ENCODE measurements at regions not wholly inside any gene's neighbourhood (a gene's known extent, or its start where the extent isn't known, plus 50 kb on each side); places are given as distances from the start of the nearest gene placed in this dataset.
"Not testable (repeated sequence)": the region's sequence is repeated elsewhere in the genome, so short reads cannot be mapped to it uniquely, and the experiment has no call there.

DNA sequence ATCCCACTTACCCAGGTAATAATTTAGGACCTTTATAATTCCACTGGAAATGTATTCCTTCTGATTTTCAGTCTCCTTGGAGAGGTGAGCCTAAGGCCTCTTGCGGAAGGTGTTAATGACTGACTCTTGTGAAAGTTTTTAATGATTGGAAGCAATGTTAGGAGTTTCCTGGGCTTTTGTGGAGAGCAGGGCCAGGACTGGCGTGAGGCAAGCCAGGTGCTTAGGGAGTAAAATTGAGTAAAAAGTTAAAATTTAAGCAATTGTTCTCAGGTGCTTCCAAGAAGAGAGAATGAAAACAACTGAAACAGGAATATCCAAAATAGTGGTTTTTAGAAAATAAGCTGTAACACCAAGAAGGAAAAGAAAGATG is 130.6 kb upstream of the TGFBR2 start:
- DNase-seq, result no peak

DNA sequence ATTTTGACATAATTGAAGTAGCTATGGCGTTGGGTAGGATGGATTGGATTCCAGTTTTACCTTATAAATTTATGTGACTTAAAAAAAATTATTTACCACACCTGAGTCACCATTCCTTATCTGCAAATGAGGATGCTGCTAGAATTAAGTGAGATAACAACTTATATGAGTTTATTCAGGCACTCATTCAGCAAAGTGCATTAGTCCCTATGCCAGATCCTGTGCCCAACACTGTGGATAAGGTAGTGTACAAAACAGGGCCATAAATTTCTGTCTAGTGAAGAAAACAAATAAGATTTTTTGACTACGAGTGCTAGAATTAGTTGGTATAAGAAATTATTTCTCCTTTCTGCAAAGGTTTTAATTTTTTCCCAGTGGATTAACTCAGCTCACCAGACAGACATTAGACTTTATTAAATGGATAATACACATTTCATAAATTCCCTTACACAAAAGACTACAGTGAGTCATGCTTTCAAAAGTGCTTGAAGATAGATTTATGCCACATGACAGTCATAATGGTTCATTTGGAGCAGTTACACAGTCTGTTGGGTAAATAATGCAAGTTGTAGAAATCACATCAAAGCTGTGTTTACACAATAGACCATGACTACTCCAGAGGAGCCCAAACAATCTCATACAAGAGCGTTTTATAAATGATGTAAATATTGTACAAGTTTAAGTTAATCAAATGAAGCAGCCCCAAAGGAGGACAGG is 129.9 kb upstream of the TGFBR2 start:
- no peak for DNase-seq

DNA sequence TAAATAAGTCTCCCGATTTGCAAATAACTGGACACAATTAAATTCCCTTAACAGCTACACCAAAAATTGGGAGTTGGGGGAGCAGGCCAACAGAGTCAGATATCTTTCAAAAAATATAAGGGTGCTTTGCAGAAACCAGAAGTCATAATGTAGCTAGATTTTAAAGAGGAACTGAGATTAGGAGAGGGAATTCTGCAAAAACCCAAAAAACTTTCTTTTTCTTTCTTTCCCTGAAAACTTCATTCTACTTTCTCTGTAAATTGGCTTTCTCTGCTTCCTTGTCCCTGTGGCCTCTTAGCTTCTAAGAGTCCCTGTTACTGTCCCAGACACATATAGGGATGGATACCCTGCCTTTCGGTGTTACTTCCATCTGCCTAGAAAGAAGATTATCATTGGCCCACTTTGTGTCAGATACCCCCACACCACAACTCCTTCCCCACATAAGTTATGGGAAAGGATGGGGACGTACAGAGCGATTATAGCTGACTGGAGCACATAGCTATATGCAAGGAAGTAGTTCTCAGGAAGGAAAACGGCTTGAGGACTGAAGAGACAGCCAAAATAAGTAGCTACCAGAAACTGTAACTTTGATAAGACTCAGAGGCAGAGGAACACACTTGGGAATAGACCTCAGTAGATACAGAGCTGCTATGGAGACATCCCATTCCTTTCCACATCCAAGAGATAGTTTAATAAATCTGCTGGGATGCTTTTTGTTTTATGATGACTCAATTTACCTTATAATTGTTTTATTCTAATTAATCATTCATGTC is 129.1 kb upstream of the TGFBR2 start:
- DNase-seq, result no peak

DNA sequence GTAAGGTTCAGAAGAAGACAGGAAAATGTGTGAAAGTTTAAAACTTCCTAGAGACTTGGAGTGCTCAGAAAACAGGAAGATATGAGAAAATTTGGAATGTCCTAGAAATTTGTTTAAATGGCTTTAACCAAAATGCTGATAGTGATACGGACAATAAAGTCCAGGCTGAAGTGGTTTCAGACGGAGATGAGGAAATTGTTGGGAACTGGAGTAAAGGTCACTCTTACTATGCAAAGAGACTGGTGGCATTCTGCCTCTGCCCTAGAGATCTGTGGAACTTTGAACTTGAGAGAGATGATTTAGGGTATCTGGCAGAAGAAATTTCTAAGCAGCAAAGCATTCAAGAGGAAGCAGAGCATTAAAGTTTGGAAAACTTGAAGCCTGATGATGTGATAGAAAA is 126.7 kb upstream of the TGFBR2 start:
- DNase-seq, result not testable (repeated sequence)

DNA sequence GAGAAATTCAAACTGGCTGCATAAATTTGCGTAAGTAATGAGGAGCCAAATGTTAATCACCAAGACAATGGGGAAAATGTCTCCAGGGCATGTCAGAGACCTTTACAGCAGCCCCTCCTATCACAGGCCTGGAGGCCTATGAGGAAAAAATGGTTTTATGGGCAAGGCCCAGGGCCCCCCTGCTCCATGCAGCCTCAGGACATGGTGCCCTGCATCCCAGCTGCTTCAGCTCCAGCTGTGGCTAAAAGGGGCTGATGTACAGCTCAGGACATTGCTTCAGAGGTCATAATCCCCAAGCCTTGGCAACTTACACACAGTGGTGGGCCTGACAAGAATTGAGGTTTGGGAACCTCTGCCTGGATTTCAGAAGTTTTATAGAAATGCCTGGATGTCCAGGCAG is 126.2 kb upstream of the TGFBR2 start:
- DNase-seq, result not testable (repeated sequence)

DNA sequence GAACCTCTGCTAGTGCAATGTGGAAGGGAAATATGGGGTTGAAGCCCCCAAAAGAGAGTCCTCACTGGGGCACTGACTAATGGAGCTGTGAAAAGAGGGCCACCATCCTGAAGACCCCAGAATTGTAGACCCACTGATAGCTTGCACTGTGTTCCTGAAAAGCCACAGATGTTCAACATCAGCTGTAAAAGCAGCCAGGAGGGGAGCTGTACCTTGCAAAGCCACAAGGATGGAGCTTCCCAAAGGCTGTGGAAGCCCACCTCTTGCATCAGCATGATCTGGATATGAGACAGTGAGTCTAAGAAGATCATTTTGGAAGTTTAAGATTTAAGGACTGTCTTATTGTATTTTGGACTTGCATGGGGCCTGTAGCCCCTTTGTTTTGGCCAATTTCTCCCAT is 125.8 kb upstream of the TGFBR2 start:
- no peak for DNase-seq

DNA sequence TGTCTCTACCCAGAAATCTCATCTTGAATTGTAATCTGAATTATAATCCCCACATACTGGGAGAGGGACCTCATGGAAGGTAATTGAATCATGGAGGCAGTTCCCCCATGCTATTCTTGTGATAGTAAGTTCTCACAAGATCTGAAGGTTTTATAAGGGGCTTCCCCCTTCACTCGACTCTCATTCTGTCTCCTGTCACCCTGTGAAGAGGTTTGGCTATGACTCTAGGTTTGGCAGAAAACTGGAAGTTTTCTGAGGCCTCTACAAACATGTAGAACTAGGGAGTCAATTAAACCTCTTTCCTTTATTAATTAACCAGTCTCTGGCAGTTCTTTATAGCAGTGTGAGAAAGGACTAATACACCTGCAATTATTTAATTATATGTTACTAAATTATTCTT is 125.2 kb upstream of the TGFBR2 start:
- DNase-seq, result no peak

DNA sequence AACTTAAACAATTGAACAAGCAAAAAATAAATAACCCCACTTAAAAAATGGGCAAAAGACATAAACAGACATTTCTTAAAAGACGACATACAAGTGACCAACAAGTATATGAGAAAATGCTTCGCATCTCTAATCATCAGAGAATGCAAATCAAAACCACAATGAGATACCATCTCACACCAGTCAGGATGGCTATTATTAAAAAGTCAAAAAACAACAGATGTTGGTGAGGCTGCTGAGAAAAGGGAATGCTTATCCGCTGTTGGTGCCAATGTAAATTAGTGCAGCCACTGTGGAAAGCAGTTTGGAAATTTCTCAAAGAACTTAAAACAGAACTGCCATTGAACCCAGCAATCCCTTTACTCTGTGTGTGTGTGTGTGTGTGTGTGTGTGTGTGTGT is 122.2 kb upstream of the TGFBR2 start:
- not testable (repeated sequence) for DNase-seq

DNA sequence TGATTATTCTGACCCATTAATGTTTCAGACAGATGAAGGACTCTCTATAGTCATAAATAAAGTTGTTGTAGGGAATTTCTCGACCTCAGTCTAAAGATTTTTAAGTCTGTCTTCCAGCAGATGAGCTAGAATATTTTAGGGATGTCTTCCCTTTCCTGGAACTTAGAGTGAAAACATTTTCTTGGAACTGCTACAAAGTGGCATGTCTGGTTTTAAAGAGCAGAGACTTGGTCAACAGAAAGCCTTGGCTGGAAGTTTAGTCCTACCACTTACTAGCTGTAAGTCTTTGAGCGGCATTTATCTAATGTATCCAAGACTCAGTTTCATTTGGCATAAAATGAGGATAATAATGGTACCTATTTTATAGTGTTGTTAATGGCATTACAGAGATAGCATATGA is 120.0 kb upstream of the TGFBR2 start:
- DNase-seq, result no peak

DNA sequence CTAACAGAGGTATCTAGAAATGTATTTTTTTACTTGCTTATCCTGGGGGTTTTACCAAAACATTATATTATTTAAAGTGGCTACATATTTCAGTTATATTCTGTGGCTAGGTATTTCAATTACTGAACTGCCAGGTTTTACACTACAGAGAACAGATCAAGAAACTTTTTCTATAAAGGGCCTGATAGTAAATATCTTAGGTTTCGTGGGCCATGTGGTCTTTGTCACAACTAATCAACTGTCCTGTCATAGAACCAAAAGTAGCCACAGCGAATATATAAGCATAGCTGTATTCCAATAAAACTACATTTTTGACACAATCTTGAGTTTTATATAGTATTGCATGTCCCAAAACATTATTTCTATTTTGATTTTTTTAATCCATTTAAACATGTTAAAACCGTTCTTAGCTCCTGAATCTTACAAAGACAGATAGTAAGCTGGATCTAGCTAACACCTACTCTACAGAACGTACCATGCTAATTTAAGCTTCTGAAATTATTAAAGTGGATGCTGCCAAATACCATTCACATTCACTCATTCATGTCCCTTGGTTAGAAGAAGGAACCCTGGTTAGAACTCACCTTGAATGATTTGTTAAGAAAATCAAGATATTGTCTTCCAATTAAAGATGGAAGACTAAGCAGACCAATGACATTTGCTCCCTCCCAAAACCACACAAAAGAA is 118.2 kb upstream of the TGFBR2 start:
- no peak for DNase-seq

DNA sequence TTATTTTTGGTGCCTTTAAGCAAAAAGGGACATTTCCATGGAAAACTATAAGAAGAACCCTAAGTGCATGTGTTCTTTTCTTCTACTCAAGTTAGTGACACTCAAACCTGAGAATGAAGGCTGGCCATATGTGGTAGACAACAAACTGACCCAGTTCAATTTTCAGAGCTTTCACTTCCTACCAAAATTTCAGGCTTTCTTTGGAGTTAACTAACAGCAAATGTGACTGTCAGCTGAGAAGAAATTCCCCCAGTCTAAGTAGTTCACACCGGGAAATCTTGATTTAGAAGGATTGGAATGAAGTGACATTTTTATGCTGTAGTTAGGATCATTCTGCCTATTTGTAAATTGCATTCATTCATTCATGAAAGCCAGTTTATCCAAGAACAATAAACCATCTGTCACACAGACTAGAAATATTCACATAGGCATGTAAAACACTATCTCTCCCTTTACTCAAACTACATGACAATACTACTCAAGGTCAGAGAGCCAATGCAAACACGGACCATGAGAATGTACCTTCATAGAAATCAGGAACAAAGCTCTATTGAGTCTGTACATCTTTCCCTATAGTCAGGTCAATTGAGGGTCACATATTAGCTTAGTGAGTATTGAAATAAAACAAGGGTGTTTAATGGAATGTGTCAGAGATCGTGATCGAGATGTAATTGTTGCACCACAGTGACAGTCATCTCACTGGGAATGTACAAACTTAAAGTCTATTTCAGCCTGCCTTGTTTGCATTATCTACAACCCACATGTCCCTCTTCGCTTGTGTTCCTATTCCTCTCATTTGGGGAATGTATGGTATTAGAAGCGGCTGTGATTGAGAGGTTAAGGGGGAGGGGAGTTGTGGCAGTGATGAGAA is 113.8 kb upstream of the TGFBR2 start:
- DNase-seq, result no peak

DNA sequence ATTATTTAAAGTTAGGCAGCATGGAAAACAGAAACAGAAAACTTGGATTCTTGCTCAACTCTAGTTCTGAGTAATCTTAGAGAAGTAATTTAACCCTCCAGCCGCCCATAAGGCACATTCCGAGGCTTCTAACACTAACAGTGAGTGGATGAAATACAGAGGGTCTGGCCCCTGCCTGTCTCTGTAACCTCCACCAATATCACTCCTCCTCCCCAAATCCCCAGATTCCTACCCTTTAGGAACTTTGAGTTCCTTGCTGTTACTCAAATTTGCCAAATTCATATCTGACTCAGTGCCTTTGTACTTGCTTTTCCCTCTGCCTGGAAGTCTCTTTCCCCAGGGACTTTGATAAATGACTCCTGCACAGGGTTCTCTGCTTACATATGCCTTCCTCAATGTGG is 112.5 kb upstream of the TGFBR2 start:
- DNase-seq, result no peak

DNA sequence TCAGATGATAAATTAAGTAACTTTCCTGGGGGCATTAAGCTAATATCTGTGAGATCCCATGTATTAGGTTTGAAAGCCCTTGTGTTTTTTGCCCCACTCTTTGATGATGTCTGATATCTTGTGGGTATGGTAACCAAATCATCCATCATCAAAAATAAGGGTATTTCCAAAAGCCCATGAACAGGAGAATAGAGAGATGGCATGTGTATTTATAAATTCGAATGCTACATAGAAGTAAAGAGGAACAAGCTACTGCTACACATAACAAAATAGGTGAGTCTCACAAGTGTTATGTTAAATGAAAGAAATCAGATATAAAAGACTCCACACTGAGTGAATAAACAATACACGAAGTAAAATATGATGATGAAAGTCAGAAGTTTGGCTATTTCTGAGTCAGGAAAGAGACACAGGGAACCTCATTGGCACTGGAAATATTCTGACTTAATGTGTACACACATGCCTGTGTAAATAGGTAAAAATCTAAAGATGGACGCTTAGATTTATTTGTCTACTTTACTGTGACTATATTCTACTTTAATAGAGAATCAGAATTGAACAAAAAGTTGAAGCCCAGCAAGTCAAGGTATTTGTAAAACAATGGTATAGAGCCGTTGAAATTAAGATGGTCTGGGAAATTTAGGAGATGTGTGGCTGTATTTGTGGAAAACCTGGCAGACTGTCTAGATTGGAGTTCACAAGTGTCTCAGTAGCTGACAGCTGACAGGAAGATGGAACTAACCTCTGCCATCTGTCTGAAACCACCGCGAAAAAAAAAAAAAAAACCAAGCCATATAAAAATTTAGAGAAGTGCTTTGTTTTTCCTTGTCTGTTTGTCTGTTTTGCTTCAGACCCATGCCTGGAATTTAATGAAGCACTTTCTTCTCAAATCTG is 111.0 kb upstream of the TGFBR2 start:
- no peak for DNase-seq

DNA sequence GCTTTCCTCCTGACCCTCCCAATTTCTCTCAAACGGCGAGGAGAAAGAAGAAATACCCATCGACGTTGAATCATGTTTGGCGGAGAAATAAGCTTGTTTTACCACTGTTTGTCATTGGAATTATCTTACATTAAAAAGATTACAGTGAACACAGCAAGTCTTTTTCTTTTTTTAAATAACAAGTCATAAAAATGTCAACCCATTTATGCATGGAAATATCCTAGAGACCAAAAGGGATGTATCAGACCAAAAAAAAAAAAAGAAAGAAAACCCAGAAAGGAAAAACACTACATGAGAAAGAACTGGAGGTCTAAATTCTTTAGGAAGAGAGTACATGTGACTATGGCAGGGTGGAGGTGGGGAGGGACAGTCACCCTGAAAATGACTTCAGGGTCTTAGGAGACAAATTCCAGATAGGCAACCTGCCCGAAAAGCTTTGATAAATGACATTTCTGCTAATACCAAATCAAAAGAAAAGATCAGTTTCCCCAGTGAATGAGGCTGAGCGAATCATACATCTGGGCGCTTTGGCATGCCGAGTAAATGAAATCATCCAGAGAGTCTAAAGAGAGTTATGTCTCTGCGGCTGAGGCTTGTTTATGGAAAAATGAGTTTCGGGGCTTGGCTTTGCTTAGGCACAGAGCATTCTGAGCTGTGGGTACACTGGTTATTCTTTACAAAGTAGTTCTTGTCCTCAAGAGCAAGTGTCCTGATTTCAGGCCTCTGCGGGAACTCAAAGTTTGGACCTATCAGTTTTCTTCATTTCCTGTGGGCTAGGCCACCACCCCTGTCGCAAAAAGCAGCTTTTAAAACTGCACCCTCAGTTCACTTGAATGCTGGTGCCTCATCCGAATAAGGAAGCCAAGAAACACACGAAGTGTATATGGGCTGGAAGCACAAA is 110.1 kb upstream of the TGFBR2 start:
- DNase-seq, result no peak

DNA sequence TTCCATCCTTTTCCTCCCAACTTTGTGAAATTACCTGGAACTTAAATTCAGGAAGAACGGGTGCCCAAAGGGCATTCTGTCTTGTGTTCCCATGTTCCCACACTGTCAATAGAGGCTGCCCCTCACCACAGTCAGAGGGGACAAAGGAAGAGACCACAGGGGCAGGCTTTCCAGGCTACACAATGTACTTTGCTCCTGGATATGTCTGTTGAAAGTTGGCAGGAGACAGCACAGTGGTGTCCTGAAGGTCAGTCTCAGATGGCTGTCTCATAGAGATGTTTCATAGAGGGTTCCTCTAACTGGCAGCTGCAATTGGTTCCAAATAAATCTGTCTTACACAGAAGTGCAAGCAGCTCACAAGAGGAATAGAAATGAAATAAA is 107.8 kb upstream of the TGFBR2 start:
- no peak for DNase-seq

DNA sequence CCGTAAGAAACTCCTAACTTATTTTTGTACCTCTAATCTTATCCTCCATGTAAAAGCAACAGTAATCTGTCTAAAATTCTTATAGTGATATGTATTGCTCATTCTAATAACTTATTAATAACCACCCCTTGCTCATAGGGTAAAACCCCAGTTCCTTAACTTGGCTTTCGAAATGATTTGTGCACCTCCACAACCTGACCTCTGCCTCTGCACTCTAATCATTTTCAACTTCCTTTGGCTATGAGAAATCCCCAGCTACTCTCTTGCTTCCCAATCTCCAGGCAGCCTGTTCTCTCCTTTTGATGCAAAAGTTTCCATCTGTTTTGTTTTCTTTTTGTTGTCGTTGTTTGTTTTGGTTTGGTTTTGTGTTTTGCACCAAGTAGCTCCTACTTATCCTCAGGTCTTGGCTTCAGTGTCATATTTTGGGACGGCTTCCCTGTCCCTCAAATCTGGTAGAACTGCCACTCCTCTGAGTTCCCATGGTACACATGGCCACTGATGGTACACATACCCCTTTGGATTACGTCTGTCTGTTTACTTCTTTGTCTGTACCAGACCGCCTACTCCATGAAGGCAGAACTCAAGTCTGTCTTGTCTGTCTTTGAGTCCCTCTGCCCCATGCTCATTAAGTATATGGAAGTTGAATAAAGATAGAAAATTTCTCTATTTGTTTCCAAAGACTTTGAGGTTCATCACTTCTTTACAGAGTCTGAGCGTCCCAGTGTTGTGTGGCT is 105.6 kb upstream of the TGFBR2 start:
- DNase-seq, result no peak

DNA sequence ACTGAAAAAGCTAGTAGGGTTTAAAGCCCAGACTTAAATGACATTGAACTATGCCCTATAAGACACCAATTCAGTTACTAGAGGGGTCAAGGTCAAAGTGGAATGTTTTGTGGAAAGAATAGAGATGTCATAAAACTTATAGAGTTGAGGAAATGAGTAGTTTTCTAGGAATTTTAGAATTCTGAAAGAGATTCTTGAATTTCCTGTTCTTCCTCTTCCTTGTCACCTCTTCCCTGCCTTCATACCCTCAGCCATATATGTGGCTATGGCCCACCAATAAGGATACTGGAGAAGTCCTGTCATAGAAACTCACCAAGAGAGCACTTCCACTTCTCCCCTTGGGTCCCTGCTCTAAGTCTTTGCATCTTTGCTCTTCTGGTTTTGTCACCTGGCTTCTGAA is 104.9 kb upstream of the TGFBR2 start:
- no peak for DNase-seq

DNA sequence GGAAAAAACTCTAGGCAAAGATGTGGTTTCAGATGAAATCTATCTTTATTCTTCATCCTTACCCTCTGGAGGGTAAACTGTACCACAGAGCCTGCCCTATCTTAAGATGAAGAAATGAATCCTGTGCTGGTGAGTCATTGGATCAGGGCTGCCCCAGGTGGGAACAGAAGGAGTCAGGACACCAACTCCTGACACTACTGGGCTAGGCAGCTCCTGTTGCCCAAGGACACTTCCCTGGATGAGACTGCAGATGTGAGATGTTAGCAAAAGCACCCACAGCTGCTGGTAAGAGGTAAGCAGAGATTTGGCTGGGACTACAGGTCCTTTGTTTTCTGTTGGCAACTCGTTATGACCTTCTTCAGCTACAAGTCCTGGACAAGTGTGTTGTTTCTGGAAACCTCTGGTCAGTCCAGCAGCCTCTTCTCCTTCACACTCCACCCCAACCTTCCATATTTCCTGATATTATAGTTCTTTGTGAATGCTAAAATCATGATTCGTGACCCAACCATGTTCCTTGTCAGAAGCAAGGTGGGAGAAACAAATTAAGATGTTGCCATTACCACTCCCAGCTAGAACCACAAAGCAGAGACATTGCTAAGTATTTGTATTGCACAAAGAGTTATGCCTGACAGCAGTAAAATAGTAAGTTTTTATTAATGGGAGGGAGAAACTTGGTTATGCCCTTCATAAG is 104.2 kb upstream of the TGFBR2 start:
- DNase-seq, result no peak

DNA sequence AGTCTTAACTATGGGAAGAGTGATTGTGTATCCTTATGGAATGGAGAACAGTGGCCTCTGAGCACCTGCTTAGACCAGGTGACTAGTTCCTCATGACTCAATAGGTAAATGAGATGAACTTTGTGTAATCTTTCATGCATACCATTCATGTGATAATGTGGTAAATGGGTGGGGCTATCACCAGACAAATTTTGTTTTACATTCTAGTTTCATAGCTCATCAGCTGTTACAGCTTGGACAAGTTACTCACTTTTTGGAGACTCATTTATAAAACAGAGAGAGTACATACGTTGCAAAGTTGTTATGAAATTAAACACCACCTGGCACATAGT is 103.7 kb upstream of the TGFBR2 start:
- no peak for DNase-seq

DNA sequence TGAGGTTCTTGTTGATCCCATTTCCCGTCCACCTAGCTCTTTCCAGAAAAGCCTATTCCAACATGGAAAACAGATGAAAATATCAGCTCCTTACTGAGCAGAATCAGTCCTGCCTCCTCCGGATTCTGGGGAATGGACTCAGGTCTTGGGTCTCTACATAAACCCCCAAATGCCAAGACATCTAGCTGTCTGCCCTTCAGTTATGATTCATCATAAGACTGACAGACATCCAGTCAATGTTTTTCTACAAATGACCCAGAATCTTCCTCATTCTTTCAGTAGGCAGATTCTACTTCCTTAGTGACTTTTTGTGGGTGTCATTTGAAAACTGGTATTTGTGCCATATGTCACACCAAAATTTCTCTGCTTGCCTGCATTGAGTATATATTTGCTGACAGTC is 103.0 kb upstream of the TGFBR2 start:
- no peak for DNase-seq

Measured in SIG-M5 (cell line).